AG10803 (cell line): ENCODE measurements at regions not wholly inside any gene's neighbourhood (a gene's known extent, or its start where the extent isn't known, plus 50 kb on each side); places are given as distances from the start of the nearest gene placed in this dataset.

Experiments
- DNase-seq: peaks from one replicate; pipeline ENCODE4 v3.0.0; 2010; ENCODE audit warnings: low read depth
- H3K4me3 ChIP-seq: 2 replicates; pipeline ENCODE4 v1.5.1; 2011; ENCODE audit warnings: mild to moderate bottlenecking, low read length, control low read depth
- TF ChIP-seq, protein P1 (sequence below): conservative IDR thresholded peaks from 2 replicates; pipeline ENCODE4 v1.5.1; 2011; ENCODE audit warnings: mild to moderate bottlenecking, low read length, control low read depth, inconsistent platforms

GRCh38 chr9:14400658-14400995, 86.7 kb upstream of the NFIB start:
- TF ChIP-seq, protein P1, sequence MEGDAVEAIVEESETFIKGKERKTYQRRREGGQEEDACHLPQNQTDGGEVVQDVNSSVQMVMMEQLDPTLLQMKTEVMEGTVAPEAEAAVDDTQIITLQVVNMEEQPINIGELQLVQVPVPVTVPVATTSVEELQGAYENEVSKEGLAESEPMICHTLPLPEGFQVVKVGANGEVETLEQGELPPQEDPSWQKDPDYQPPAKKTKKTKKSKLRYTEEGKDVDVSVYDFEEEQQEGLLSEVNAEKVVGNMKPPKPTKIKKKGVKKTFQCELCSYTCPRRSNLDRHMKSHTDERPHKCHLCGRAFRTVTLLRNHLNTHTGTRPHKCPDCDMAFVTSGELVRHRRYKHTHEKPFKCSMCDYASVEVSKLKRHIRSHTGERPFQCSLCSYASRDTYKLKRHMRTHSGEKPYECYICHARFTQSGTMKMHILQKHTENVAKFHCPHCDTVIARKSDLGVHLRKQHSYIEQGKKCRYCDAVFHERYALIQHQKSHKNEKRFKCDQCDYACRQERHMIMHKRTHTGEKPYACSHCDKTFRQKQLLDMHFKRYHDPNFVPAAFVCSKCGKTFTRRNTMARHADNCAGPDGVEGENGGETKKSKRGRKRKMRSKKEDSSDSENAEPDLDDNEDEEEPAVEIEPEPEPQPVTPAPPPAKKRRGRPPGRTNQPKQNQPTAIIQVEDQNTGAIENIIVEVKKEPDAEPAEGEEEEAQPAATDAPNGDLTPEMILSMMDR: peak; percentile 73
- H3K4me3 ChIP-seq: no peak overlapping the region
- peak; percentile 75 for DNase-seq

GRCh38 chr9:14399756-14400657, 86.1 kb upstream of the NFIB start:
- TF ChIP-seq, protein P1: no peak

DNA sequence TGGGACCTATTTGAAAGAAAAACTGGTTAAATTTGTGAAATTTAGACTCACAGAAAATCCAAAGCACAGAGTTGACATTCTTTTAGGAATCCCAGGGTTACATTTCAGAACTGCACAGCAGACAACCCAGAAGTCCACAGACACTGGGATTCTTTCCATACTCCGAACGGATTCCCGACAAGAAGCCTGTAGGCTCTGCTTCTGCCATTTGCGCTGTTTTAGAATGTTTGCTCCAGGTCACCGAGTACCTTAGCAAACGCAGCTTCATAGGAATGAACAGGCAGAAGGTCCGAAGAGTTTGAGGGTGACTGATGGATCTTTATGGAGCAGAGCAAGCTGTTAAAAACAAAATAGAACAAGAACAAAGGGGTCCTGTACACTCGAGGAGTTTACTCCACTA, 84.5 kb upstream of the NFIB start:
- TF ChIP-seq, protein P1: no peak
- DNase-seq: no peak
- H3K4me3 ChIP-seq: no peak overlapping the region

More at GRCh38 chr9:14399756-14400657, 86.1 kb upstream of the NFIB start:
- H3K4me3 ChIP-seq: no peak overlapping the region
- DNase-seq: peak; percentile 45

GRCh38 chr9:14396171-14396570, 82.2 kb upstream of the NFIB start:
- no peak overlapping the region for H3K4me3 ChIP-seq
- TF ChIP-seq, protein P1: no peak
- DNase-seq: no peak

- no peak overlapping the region for H3K4me3 ChIP-seq
- no peak for DNase-seq
- TF ChIP-seq, protein P1: no peak
Measured at GRCh38 chr9:14395317-14396082, 81.6 kb upstream of the NFIB start.

- DNase-seq: no peak
- TF ChIP-seq, protein P1: no peak
- no peak overlapping the region for H3K4me3 ChIP-seq
Measured at GRCh38 chr9:14393418-14393817, 79.5 kb upstream of the NFIB start.
